Astrocyte (in vitro differentiated cells and primary cell): ENCODE measurements at regions not wholly inside any gene's neighbourhood (a gene's known extent, or its start where the extent isn't known, plus 50 kb on each side); places are given as distances from the start of the nearest gene placed in this dataset.

Source experiments
- DNase-seq: peaks from one replicate; pipeline ENCODE4 v3.0.0-alpha.2; 2010; ENCODE audit warnings: low read depth
- FAIRE-seq: peaks from 2 replicates; lab custom pipeline; 2011; peaks lifted over from hg19 to GRCh38; lab: Jason Lieb, UNC
- H2AFZ ChIP-seq: 2 replicates; pipeline ENCODE4 v1.6.0; 2012; ENCODE audit warnings: low read depth, low read length, inconsistent platforms
- H3K27ac ChIP-seq: 2 replicates; pipeline ENCODE4 v1.5.1; 2011; ENCODE audit warnings: low read depth, low read length, inconsistent platforms
- H3K27me3 ChIP-seq: 2 replicates; pipeline ENCODE4 v1.6.0; 2011; ENCODE audit warnings: low read length, inconsistent platforms; ENCODE audit not compliant: insufficient read depth
- H3K36me3 ChIP-seq: 2 replicates; pipeline ENCODE4 v1.5.1; 2011; ENCODE audit warnings: low read length, inconsistent platforms; ENCODE audit not compliant: insufficient read depth
- H3K4me1 ChIP-seq: 2 replicates; pipeline ENCODE4 v1.5.1; 2011; ENCODE audit warnings: low read length, inconsistent platforms; ENCODE audit not compliant: insufficient read depth
- H3K4me2 ChIP-seq: 2 replicates; pipeline ENCODE4 v1.6.0; 2012; ENCODE audit warnings: low read length, inconsistent platforms
- H3K4me3 ChIP-seq: 2 replicates; pipeline ENCODE4 v1.5.1; 2011; ENCODE audit warnings: low read depth, mild to moderate bottlenecking, low read length, inconsistent platforms; ENCODE audit not compliant: insufficient read depth
- H3K79me2 ChIP-seq: 2 replicates; pipeline ENCODE4 v1.6.0; 2012; ENCODE audit warnings: mild to moderate bottlenecking, low read length, inconsistent platforms; ENCODE audit not compliant: insufficient read depth
- H3K9ac ChIP-seq: 2 replicates; pipeline ENCODE4 v1.6.0; 2012; ENCODE audit warnings: mild to moderate bottlenecking, low read length, inconsistent platforms
- H3K9me3 ChIP-seq: 2 replicates; pipeline ENCODE4 v1.5.1; 2012; ENCODE audit warnings: low read depth, mild to moderate bottlenecking, low read length, inconsistent platforms; ENCODE audit not compliant: insufficient read depth
- H4K20me1 ChIP-seq: 2 replicates; pipeline ENCODE4 v1.6.0; 2012; ENCODE audit warnings: low read length, inconsistent platforms; ENCODE audit not compliant: insufficient read depth
- H3K27ac Mint-ChIP-seq: one replicate; pipeline ENCODE4 v1.8.0; 2021; ENCODE audit warnings: mild to moderate bottlenecking, mixed read lengths; ENCODE audit not compliant: unreplicated experiment
- H3K27me3 Mint-ChIP-seq: one replicate; pipeline ENCODE4 v1.8.0; 2021; ENCODE audit warnings: low read depth, mixed read lengths; ENCODE audit not compliant: unreplicated experiment
- H3K36me3 Mint-ChIP-seq: one replicate; pipeline ENCODE4 v1.8.0; 2021; ENCODE audit warnings: low read depth, mixed read lengths; ENCODE audit not compliant: unreplicated experiment
- H3K4me1 Mint-ChIP-seq: one replicate; pipeline ENCODE4 v1.8.0; 2021; ENCODE audit warnings: low read depth, mixed read lengths; ENCODE audit not compliant: unreplicated experiment
- H3K4me3 Mint-ChIP-seq: one replicate; pipeline ENCODE4 v1.8.0; 2021; ENCODE audit warnings: mild to moderate bottlenecking, moderate library complexity, mixed read lengths; ENCODE audit not compliant: unreplicated experiment
- H3K9me3 Mint-ChIP-seq: one replicate; pipeline ENCODE4 v1.8.0; 2021; ENCODE audit warnings: mild to moderate bottlenecking, mixed read lengths; ENCODE audit not compliant: unreplicated experiment
- CTCF ChIP-seq: IDR thresholded peaks from 2 replicates; pipeline ENCODE4 v1.5.1; 2011; ENCODE audit warnings: low read depth, mild to moderate bottlenecking, inconsistent platforms, low read length, moderate library complexity; ENCODE audit not compliant: insufficient read depth
- EZH2 ChIP-seq: IDR thresholded peaks from 2 replicates; pipeline ENCODE4 v1.6.1; 2012; ENCODE audit warnings: mild to moderate bottlenecking, low read length, inconsistent platforms; ENCODE audit not compliant: insufficient read depth

GRCh38 chr12:63013302-63013701 is 78.4 kb upstream of the PPM1H start:
- Histone ChIP-seq H3K9ac (no peak overlapping the region), H4K20me1 (no peaks in the 10 kb centered on the region), H3K27ac (no peak overlapping the region), H3K4me2 (no peak overlapping the region), H3K27me3 (no peaks in the 10 kb centered on the region), H3K36me3 (no peaks in the 10 kb centered on the region), H3K9me3 (no peaks in the 10 kb centered on the region), H3K4me1 (no peaks in the 10 kb centered on the region), H3K79me2 (no peaks in the 10 kb centered on the region), H2AFZ (no peak overlapping the region), H3K4me3 (no peak overlapping the region)
- Mint-ChIP-seq H3K4me3 (no peak overlapping the region), H3K36me3 (no peaks in the 10 kb centered on the region), H3K27ac (no peak overlapping the region), H3K4me1 (no peaks in the 10 kb centered on the region), H3K27me3 (peaks cover 6% of the 10 kb centered on the region), H3K9me3 (peaks cover 3% of the 10 kb centered on the region)
- FAIRE-seq = no peak
- TF ChIP-seq EZH2 (no peak), CTCF (no peak)
- no peak for DNase-seq

- DNase-seq (no peak), FAIRE-seq (no peak)
- H3K4me1 ChIP-seq = no peaks in the 10 kb centered on the region
- no peaks in the 10 kb centered on the region for H3K9me3 ChIP-seq
- H3K4me3 Mint-ChIP-seq = no peak overlapping the region
- no peaks in the 10 kb centered on the region for H4K20me1 ChIP-seq
- H3K27me3 ChIP-seq = no peaks in the 10 kb centered on the region
- H2AFZ ChIP-seq = no peak overlapping the region
- peaks cover 6% of the 10 kb centered on the region for H3K27me3 Mint-ChIP-seq
- H3K9me3 Mint-ChIP-seq = peaks cover 3% of the 10 kb centered on the region
- TF ChIP-seq EZH2 (no peak), CTCF (no peak)
- no peak overlapping the region for H3K9ac ChIP-seq
- H3K36me3 Mint-ChIP-seq = no peaks in the 10 kb centered on the region
- H3K4me1 Mint-ChIP-seq = no peaks in the 10 kb centered on the region
- no peak overlapping the region for H3K4me2 ChIP-seq
- H3K79me2 ChIP-seq = no peaks in the 10 kb centered on the region
- no peak overlapping the region for H3K27ac Mint-ChIP-seq
- no peaks in the 10 kb centered on the region for H3K36me3 ChIP-seq
- H3K4me3 ChIP-seq = no peak overlapping the region
- H3K27ac ChIP-seq = no peak overlapping the region
Measured at GRCh38 chr12:63010698-63011097, 75.7 kb upstream of the PPM1H start.

- Histone ChIP-seq H3K4me1 (no peaks in the 10 kb centered on the region), H3K27ac (no peak overlapping the region), H3K4me2 (no peak overlapping the region), H3K79me2 (no peaks in the 10 kb centered on the region), H3K4me3 (no peak overlapping the region), H3K9ac (no peak overlapping the region), H4K20me1 (no peaks in the 10 kb centered on the region), H3K36me3 (no peaks in the 10 kb centered on the region), H2AFZ (no peak overlapping the region), H3K9me3 (no peaks in the 10 kb centered on the region), H3K27me3 (no peaks in the 10 kb centered on the region)
- H3K27ac Mint-ChIP-seq = no peak overlapping the region
- DNase-seq (no peak), FAIRE-seq (no peak)
- H3K4me1 Mint-ChIP-seq = no peaks in the 10 kb centered on the region
- no peaks in the 10 kb centered on the region for H3K36me3 Mint-ChIP-seq
- TF ChIP-seq CTCF = no peak
- no peak for TF ChIP-seq EZH2
- no peak overlapping the region for H3K4me3 Mint-ChIP-seq
- no peaks in the 10 kb centered on the region for H3K27me3 Mint-ChIP-seq
- H3K9me3 Mint-ChIP-seq = peaks cover 3% of the 10 kb centered on the region
Measured at GRCh38 chr12:63008372-63008771, 73.4 kb upstream of the PPM1H start.
